GM12878 (cell line): ENCODE measurements at regions not wholly inside any gene's neighbourhood (a gene's known extent, or its start where the extent isn't known, plus 50 kb on each side); places are given as distances from the start of the nearest gene placed in this dataset.

Experiments used
- ATAC-seq: fragments of 200-7000 bp; cut with Tn5 transposase; 3 replicates; pipeline ENCODE4 v1.9.1; 2020; ENCODE audit warnings: mild to moderate bottlenecking, moderate library complexity
- BruUV-seq: library from RNA; stranded (reverse); fragments of 400-500 nt; replicated peaks from 2 replicates; lab custom pipeline; 2021; lab: Mats Ljungman, UMichigan
- CTCF ChIA-PET: fragments of 300-600 bp; sonication (Branson Sonifier 250); formaldehyde crosslinking; extraction: SDS; loops from one replicate; lab custom pipeline; 2021; ENCODE audit warnings: inconsistent platforms; lab: Yijun Ruan, JAX
- POLR2A ChIA-PET: fragments of 350-600 bp; formaldehyde crosslinking; extraction: SDS; loops from one replicate; lab custom pipeline; 2021; ENCODE audit warnings: inconsistent platforms; lab: Charles Lee
- RAD21 ChIA-PET: fragments of 300-600 bp; sonication (Branson Sonifier 250); formaldehyde crosslinking; loops from one replicate; lab custom pipeline; 2023; ENCODE audit warnings: antibody characterized with exemption; ENCODE audit not compliant: unreplicated experiment; lab: Charles Lee
- SMC1A ChIA-PET: fragments of 300-600 bp; sonication (Branson Sonifier 250); formaldehyde crosslinking; loops from one replicate; lab custom pipeline; 2023; ENCODE audit not compliant: unreplicated experiment, uncharacterized antibody; lab: Charles Lee
- DNase-seq: peaks from one replicate; pipeline ENCODE4 v3.0.0-alpha.2; 2011; ENCODE audit warnings: low read depth, low spot score
- FAIRE-seq: peaks from 3 replicates; lab custom pipeline; 2011; peaks lifted over from hg19 to GRCh38; lab: Jason Lieb, UNC
- H2AFZ ChIP-seq: 2 replicates; pipeline ENCODE4 v1.6.0; 2011; ENCODE audit warnings: low read depth, low read length, control low read depth; ENCODE audit not compliant: control insufficient read depth
- H3K27ac ChIP-seq: 2 replicates; pipeline ENCODE4 v1.5.1; 2011; ENCODE audit warnings: control low read depth; ENCODE audit not compliant: control insufficient read depth, insufficient read depth
- H3K27me3 ChIP-seq, 2 experiments: replicated peaks in 1 of 2; 2 replicates each; pipeline versions ENCODE4 v1.6.0 to v1.6.1; 2011; ENCODE audit warnings: low read length in 1 of 2; ENCODE audit not compliant: control insufficient read depth in 2 of 2, insufficient read depth in 2 of 2
- H3K36me3 ChIP-seq, 2 experiments: 2 replicates each; pipeline ENCODE4 v1.5.1; 2011; ENCODE audit warnings: low read length in 1 of 2; ENCODE audit not compliant: control insufficient read depth in 2 of 2, insufficient read depth in 2 of 2
- H3K4me1 ChIP-seq: 2 replicates; pipeline ENCODE4 v1.6.1; 2011; ENCODE audit warnings: mild to moderate bottlenecking, low read length, moderate library complexity, mixed read lengths; ENCODE audit not compliant: control insufficient read depth, insufficient read depth
- H3K4me2 ChIP-seq: 2 replicates; pipeline ENCODE4 v1.6.0; 2011; ENCODE audit warnings: control low read depth; ENCODE audit not compliant: control insufficient read depth, insufficient read depth
- H3K4me3 ChIP-seq: fragments of 200-600 bp; sonication (generic); 2 replicates; pipeline ENCODE4 v1.5.1; 2016
- H3K79me2 ChIP-seq: 2 replicates; pipeline ENCODE4 v1.6.0; 2011; ENCODE audit warnings: low read length; ENCODE audit not compliant: control insufficient read depth, insufficient read depth
- H3K9ac ChIP-seq: 2 replicates; pipeline ENCODE4 v1.8.0; 2011; ENCODE audit warnings: low read length, control low read depth, mixed read lengths; ENCODE audit not compliant: control insufficient read depth, insufficient read depth
- H3K9me3 ChIP-seq: replicated peaks from 3 replicates; pipeline ENCODE4 v1.5.1; 2011; ENCODE audit warnings: mild to moderate bottlenecking, low read length; ENCODE audit not compliant: control insufficient read depth, insufficient read depth
- H4K20me1 ChIP-seq: 2 replicates; pipeline ENCODE4 v1.6.0; 2011; ENCODE audit not compliant: control insufficient read depth, insufficient read depth
- BRCA1 ChIP-seq: IDR thresholded peaks from 2 replicates; pipeline ENCODE4 v1.6.1; 2011; ENCODE audit warnings: low read depth, low read length, improper control_type of control experiment
- HCFC1 ChIP-seq: fragments of 150-350 bp; IDR thresholded peaks from 2 replicates; pipeline ENCODE4 v1.6.1; 2014; ENCODE audit warnings: low read length
- HDAC2 ChIP-seq: fragments of 200-600 bp; sonication (generic); IDR thresholded peaks from 2 replicates; pipeline ENCODE4 v1.6.1; 2017
- IKZF1 ChIP-seq: fragments of 450-650 bp; conservative IDR thresholded peaks from 2 replicates; pipeline ENCODE4 v1.6.1; 2017; ENCODE audit warnings: antibody characterized with exemption, mild to moderate bottlenecking
- MTA3 ChIP-seq: IDR thresholded peaks from 2 replicates; pipeline ENCODE4 v1.6.1; 2012; ENCODE audit warnings: low read length, inconsistent platforms, borderline replicate concordance
- NBN ChIP-seq: fragments of 450-650 bp; IDR thresholded peaks from 2 replicates; pipeline ENCODE4 v1.6.1; 2016
- PAX5 ChIP-seq: IDR thresholded peaks from 2 replicates; pipeline ENCODE4 v1.6.1; 2011; ENCODE audit warnings: low read depth, low read length, borderline replicate concordance
- POU2F2 ChIP-seq: IDR thresholded peaks from 3 replicates; pipeline ENCODE4 v1.6.1; 2011; ENCODE audit warnings: low read depth, mild to moderate bottlenecking, low read length, borderline replicate concordance
- SIN3A ChIP-seq: IDR thresholded peaks from 2 replicates; pipeline ENCODE4 v1.6.1; 2012; ENCODE audit warnings: low read depth, low read length, improper control_type of control experiment
- SIX5 ChIP-seq: IDR thresholded peaks from 2 replicates; pipeline ENCODE4 v1.6.1; 2011; ENCODE audit warnings: mild to moderate bottlenecking, low read depth, low read length, moderate library complexity; ENCODE audit not compliant: severe bottlenecking
- SRF ChIP-seq, 2 experiments: IDR thresholded peaks; 2 replicates each; pipeline ENCODE4 v1.6.1; 2011; ENCODE audit warnings: low read depth in 2 of 2, low read length in 2 of 2, mild to moderate bottlenecking in 1 of 2, moderate library complexity in 1 of 2
- TCF7 ChIP-seq: IDR thresholded peaks from 2 replicates; pipeline ENCODE4 v1.6.1; 2014; ENCODE audit warnings: antibody characterized with exemption, borderline replicate concordance
- ZBED1 ChIP-seq: IDR thresholded peaks from 2 replicates; pipeline ENCODE4 v1.6.1; 2016; ENCODE audit warnings: borderline replicate concordance
- WGBS: methylation state at CpG from one replicate; pipeline ENCODE4 v1.1.6; 2016; ENCODE audit warnings: low lambda C conversion rate; ENCODE audit not compliant: insufficient replicate concordance, insufficient coverage; ENCODE audit errors: missing lambda C conversion rate; 5-methylcytosine and 5-hydroxymethylcytosine counted together
- in situ Hi-C: fragments of 300-500 bp; cut with MboI; formaldehyde crosslinking; loops from 9 replicates; pipeline ENCODE4 v1.14.3; 2018; ENCODE audit warnings: mixed read lengths
- intact Hi-C: fragments of 100-400 bp; cut with micrococcal nuclease; formaldehyde crosslinking; loops from one replicate; pipeline ENCODE4 v1.14.2; 2022; ENCODE audit not compliant: unreplicated experiment
- TF ChIP-seq, protein P1 (sequence below): IDR thresholded peaks from 2 replicates; pipeline ENCODE4 v1.6.1; 2011; ENCODE audit warnings: borderline replicate concordance, low read depth, mild to moderate bottlenecking, moderate library complexity, low read length; ENCODE audit not compliant: insufficient read depth, poor library complexity, severe bottlenecking

- no peak for ATAC-seq
- Histone ChIP-seq H3K9ac (no peak overlapping the region), H3K79me2 (no peaks in the 10 kb centered on the region), H3K9me3 (no peaks in the 10 kb centered on the region), H4K20me1 (no peaks in the 10 kb centered on the region), H2AFZ (no peak overlapping the region), H3K4me3 (no peak overlapping the region), H3K27me3 (no peaks in the 10 kb centered on the region), H3K4me1 (no peaks in the 10 kb centered on the region), H3K27ac (no peak overlapping the region), H3K4me2 (no peak overlapping the region), H3K36me3 (no peaks in the 10 kb centered on the region)
- in situ Hi-C loops (no loop called here), intact Hi-C loops (no loop called here)
- POLR2A ChIA-PET = interaction anchor here (0.6 kb wide), 1 partner anchor 136 kb away, joined by 4 read pairs; no protein-coding TSS in a partner anchor
- FAIRE-seq = no peak
- TF ChIP-seq IKZF1 (no peak), PAX5 (no peak), MTA3 (no peak), SIN3A (no peak), SIX5 (no peak), HDAC2 (no peak), TCF7 (no peak), SRF (IDR thresholded peaks at IDR 0.05; ENCODE audit: low read depth in 2 of 2, low read length in 2 of 2) (no peak), HCFC1 (no peak), BRCA1 (no peak), NBN (no peak), ZBED1 (no peak), POU2F2 (no peak)
- TF ChIP-seq, protein P1, sequence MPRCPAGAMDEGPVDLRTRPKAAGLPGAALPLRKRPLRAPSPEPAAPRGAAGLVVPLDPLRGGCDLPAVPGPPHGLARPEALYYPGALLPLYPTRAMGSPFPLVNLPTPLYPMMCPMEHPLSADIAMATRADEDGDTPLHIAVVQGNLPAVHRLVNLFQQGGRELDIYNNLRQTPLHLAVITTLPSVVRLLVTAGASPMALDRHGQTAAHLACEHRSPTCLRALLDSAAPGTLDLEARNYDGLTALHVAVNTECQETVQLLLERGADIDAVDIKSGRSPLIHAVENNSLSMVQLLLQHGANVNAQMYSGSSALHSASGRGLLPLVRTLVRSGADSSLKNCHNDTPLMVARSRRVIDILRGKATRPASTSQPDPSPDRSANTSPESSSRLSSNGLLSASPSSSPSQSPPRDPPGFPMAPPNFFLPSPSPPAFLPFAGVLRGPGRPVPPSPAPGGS = no peak
- 0% methylated on average over 1 of the region's 1 CpG for WGBS
- RAD21 ChIA-PET = no interaction called here
- CTCF ChIA-PET = interaction anchor here (0.7 to 1.8 kb wide), 3 partner anchors 23 to 376 kb away, joined by 3 to 6 read pairs (median 4); no protein-coding TSS in a partner anchor
- DNase-seq = no peak
- SMC1A ChIA-PET = interaction anchor here (0.6 to 1.5 kb wide), 7 partner anchors 11 to 162 kb away, joined by 3 to 4 read pairs (median 3); no protein-coding TSS in a partner anchor
- no TSS peak for BruUV-seq
Measured at GRCh38 chr1:177729646-177730045, 240.2 kb downstream of the SEC16B start.
